Pancreas (tissue), 10 donors: ENCODE measurements at regions not wholly inside any gene's neighbourhood (a gene's known extent, or its start where the extent isn't known, plus 50 kb on each side); places are given as distances from the start of the nearest gene placed in this dataset.
"Not testable (repeated sequence)": the region's sequence is repeated elsewhere in the genome, so short reads cannot be mapped to it uniquely, and the experiment has no call there.

Experiments used
- ATAC-seq, 4 donors: fragments of 200-7000 bp; cut with Tn5 transposase; one replicate each; pipeline versions ENCODE4 v1.8.0 to v1.9.1; 2020; ENCODE audit warnings: mild to moderate bottlenecking in 4 of 4, moderate library complexity in 4 of 4
- DNase-seq, 6 donors: peaks; one replicate each; pipeline ENCODE4 v3.0.0-alpha.2; 2020
- FAIRE-seq: peaks from 2 replicates; lab custom pipeline; 2012; peaks lifted over from hg19 to GRCh38; lab: Jason Lieb, UNC
- H3K27ac ChIP-seq, 4 donors: fragments of 200-600 bp; sonication (generic); 1 replicate in 3 of 4; 2 replicates in 1 of 4; pipeline versions ENCODE4 v1.5.0 to v1.8.0; 2020
- H3K27me3 ChIP-seq, 4 donors: fragments of 200-600 bp; one replicate each; pipeline ENCODE4 v1.8.0; 2021
- H3K36me3 ChIP-seq, 3 donors: fragments of 200-600 bp; sonication (generic) in 1 of 3; one replicate each; pipeline versions ENCODE4 v1.5.0 to v1.8.0; 2020 to 2021
- H3K4me1 ChIP-seq, 3 donors: fragments of 200-600 bp; one replicate each; pipeline ENCODE4 v1.8.0; 2021
- H3K4me3 ChIP-seq, 4 donors: fragments of 200-600 bp; sonication (generic) in 2 of 4; one replicate each; pipeline versions ENCODE4 v1.5.0 to v1.8.0; 2020 to 2021
- H3K9me3 ChIP-seq, 4 donors: fragments of 200-600 bp; one replicate each; pipeline ENCODE4 v1.8.0; 2021
- WGBS, 2 donors: extraction: QIAGEN DNeasy Blood & Tissue Kit; methylation state at CpG; one replicate each; pipeline ENCODE4 v1.1.7; 2013; 5-methylcytosine and 5-hydroxymethylcytosine counted together
- intact Hi-C, 3 donors: fragments of 100-400 bp; cut with DNase I; formaldehyde crosslinking; loops; one replicate each; pipeline versions ENCODE4 v1.11.1 to v1.14.2; 2022
- TF ChIP-seq, protein P1 (sequence below), 4 donors: fragments of 200-600 bp; sonication (generic) in 3 of 4; IDR thresholded peaks; one replicate each; pipeline versions ENCODE4 v1.5.0 to v1.8.0; 2021; ENCODE audit warnings: antibody characterized with exemption in 4 of 4
- donor health status: healthy with polysubstance abuse.
- donor health status: DM: no; HTN: no; CAD: no; lungs with moderate emphysema.
- donor health status: DM: no; HTN: no; CAD: no.
- donor health status: control.
- donor health status: control.
- donor health status: Bipolar disorder and iron deficiency.
- donor health status: DM: yes; HTN: yes; CAD: no.
- donor health status: DM: no; HTN: no; CAD: no.
- donor health status: DM: no; HTN: no; CAD: no.
- donor health status: DM: yes; HTN: yes; CAD: no.

DNA sequence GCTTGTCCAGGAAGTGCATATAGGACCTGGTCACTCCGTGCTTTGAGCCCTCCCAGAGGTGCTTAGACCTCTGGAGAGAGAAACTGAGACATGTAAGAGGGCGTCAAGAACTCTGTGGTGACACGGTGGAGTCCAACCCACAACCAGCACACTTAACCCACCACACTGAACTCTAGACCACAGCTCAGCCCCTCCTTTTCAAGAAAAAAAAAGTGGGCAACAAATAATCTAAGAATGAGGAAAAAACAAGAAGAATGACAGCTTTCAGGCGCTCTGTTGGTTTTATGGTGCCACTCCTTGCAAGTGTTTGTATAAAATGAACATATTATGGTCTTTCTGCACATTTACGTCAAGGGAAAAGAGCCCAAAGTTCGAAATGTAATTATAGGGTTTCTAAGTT lies 50.2 kb upstream of the SNAPC3 start:
- DNase-seq = no peak
- no peaks in the 10 kb centered on the region for H3K36me3 ChIP-seq
- no peak overlapping the region for H3K27ac ChIP-seq
- WGBS, 2 donors = 88 to 94% methylated on average over 6 of the region's 6 CpGs
- H3K4me1 ChIP-seq = peaks cover 0 to 4% (median 0%) of the 10 kb centered on the region in 3 donors
- H3K4me3 ChIP-seq = no peak overlapping the region
- TF ChIP-seq, protein P1, sequence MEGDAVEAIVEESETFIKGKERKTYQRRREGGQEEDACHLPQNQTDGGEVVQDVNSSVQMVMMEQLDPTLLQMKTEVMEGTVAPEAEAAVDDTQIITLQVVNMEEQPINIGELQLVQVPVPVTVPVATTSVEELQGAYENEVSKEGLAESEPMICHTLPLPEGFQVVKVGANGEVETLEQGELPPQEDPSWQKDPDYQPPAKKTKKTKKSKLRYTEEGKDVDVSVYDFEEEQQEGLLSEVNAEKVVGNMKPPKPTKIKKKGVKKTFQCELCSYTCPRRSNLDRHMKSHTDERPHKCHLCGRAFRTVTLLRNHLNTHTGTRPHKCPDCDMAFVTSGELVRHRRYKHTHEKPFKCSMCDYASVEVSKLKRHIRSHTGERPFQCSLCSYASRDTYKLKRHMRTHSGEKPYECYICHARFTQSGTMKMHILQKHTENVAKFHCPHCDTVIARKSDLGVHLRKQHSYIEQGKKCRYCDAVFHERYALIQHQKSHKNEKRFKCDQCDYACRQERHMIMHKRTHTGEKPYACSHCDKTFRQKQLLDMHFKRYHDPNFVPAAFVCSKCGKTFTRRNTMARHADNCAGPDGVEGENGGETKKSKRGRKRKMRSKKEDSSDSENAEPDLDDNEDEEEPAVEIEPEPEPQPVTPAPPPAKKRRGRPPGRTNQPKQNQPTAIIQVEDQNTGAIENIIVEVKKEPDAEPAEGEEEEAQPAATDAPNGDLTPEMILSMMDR (IDR thresholded peaks at IDR 0.05) = no peak
- intact Hi-C loops = no loop called here
- no peak for ATAC-seq
- FAIRE-seq = no peak
- no peaks in the 10 kb centered on the region for H3K27me3 ChIP-seq
- no peaks in the 10 kb centered on the region for H3K9me3 ChIP-seq

DNA sequence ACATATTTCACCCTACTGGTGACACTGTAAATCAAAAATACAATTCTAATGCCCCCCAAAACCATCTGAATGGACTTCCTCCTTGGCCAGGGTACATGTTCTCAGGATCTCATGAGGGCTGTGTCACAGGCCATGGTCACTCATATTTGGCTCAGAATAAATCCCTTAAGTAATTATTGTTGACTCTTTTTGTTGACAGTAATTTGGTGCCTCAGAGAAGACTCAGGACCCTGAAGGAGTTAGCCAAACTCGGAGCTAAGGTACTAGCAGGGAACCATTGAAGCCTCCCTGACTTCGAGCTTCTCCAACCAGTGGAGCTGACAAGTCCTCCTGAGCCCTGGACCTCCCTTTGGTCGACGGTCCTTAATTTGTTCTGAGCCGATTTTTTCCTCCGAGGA lies 51.2 kb upstream of the SNAPC3 start:
- H3K4me1 ChIP-seq = peaks cover 0 to 4% (median 0%) of the 10 kb centered on the region in 3 donors
- WGBS, 2 donors = 77 to 88% methylated on average over 6 of the region's 6 CpGs
- H3K4me3 ChIP-seq = no peak overlapping the region
- H3K9me3 ChIP-seq = no peaks in the 10 kb centered on the region
- ATAC-seq (no peak), DNase-seq (no peak), FAIRE-seq (no peak)
- no peaks in the 10 kb centered on the region for H3K27me3 ChIP-seq
- H3K36me3 ChIP-seq = no peaks in the 10 kb centered on the region
- H3K27ac ChIP-seq = no peak overlapping the region
- TF ChIP-seq, protein P1 (IDR thresholded peaks at IDR 0.05) = no peak
- intact Hi-C loops = no loop called here

DNA sequence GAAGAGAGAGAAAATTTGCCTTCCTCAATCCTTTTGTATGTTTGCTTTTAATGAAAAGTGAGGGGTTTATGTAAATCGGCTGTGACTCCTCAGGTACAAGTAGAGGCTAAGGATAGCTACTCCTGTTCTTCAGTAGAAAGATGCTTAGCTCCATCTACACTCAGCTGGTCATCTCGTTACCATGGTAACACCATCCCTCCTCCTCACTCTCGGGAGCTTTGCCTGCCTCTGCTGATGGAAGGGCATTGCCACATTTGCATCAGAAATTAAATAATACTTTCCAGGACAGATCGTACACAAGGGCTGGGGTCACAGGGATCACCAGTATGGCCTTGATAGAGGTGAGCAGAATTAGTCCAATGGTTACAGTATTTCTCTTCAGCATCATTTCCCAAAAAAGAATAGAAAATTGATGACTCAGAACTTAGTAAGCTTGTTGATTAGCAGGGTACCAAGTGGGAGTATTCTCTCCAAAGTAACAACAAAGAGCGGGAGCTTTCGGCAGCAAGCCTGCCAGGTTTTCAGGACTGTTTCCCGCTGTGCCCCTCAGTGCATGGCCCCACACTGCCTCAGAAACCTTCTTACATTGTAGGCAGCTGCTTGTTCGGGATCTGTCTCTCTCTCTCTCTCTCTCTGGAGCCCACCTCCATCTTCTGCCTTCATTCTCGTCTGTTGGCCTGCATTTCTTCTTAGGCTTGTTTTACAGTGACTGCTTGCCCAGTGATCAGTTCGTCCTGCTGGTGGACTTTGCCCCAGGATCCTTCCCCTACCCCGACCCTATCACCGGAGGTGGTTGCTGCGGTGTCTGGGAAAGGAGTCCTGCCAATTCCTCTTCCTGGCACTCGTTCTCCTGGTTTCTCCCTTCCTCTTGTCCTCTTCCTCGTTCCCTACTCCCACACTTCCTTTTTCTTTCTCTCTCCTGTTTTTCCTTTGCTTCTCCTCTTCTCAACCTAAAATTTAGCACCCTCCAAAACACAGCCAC lies 51.9 kb upstream of the SNAPC3 start:
- no peak overlapping the region for H3K27ac ChIP-seq
- WGBS, 2 donors = 63 to 68% methylated on average over 15 of the region's 15 CpGs
- H3K9me3 ChIP-seq = no peaks in the 10 kb centered on the region
- DNase-seq (no peak), ATAC-seq (no peak), FAIRE-seq (no peak)
- H3K4me1 ChIP-seq = peaks cover 0 to 4% (median 0%) of the 10 kb centered on the region in 3 donors
- TF ChIP-seq, protein P1 (IDR thresholded peaks at IDR 0.05) = no peak
- H3K27me3 ChIP-seq = no peaks in the 10 kb centered on the region
- no peaks in the 10 kb centered on the region for H3K36me3 ChIP-seq
- intact Hi-C loops = no loop called here
- no peak overlapping the region for H3K4me3 ChIP-seq

DNA sequence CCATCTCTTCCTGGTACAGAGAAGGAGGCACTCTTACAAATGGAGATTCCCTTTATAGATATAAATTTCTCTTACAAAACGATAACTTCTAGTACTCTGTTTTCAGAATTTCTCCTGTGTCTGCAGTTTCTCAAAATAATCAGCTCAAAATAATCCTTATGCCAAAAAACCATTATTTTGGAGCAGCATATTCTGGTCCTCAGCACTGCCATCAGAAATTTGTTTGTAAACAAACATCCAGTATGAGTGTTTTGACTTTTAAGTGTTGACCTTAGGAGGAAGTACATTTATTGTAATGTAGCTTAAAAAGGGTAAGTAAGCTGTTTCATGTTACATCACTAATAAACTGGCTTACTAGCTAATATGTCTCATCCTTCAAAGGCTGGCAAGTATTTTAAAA lies 52.8 kb upstream of the SNAPC3 start:
- H3K27me3 ChIP-seq = no peaks in the 10 kb centered on the region
- intact Hi-C loops = no loop called here
- WGBS, 2 donors = 70 to 89% methylated on average over 1 of the region's 1 CpG
- H3K36me3 ChIP-seq = no peaks in the 10 kb centered on the region
- H3K4me3 ChIP-seq = no peak overlapping the region
- FAIRE-seq (no peak), DNase-seq (no peak), ATAC-seq (no peak)
- TF ChIP-seq, protein P1 (IDR thresholded peaks at IDR 0.05) = no peak
- no peak overlapping the region for H3K27ac ChIP-seq
- peaks cover 0 to 4% (median 0%) of the 10 kb centered on the region in 3 donors for H3K4me1 ChIP-seq
- H3K9me3 ChIP-seq = no peaks in the 10 kb centered on the region

DNA sequence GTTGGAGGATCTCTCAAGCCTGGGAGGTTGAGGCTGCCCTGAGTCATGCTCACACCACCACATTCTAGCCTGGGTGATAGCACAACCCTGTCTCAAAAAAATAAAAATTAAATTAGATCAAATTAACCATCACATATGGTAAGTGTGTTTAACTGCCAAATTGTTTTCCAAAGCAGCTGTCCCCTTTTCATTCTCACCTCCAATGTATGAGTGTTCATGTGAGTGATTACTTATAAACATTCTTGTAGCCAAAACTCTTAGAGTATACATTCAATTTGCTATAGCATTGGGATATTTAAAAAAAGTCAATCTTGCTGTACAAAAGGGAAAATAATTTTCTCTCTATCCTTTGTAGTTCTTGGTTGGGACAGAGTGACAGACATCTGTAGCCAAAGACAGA lies 53.4 kb upstream of the SNAPC3 start:
- Histone ChIP-seq H3K36me3 (no peaks in the 10 kb centered on the region), H3K9me3 (no peaks in the 10 kb centered on the region), H3K4me1 (peaks cover 0 to 4% (median 0%) of the 10 kb centered on the region in 3 donors), H3K4me3 (no peak overlapping the region), H3K27me3 (no peaks in the 10 kb centered on the region), H3K27ac (no peak overlapping the region)
- TF ChIP-seq, protein P1 (IDR thresholded peaks at IDR 0.05) = no peak
- no peak for FAIRE-seq
- intact Hi-C loops = no loop called here
- no peak for DNase-seq
- no peak for ATAC-seq

DNA sequence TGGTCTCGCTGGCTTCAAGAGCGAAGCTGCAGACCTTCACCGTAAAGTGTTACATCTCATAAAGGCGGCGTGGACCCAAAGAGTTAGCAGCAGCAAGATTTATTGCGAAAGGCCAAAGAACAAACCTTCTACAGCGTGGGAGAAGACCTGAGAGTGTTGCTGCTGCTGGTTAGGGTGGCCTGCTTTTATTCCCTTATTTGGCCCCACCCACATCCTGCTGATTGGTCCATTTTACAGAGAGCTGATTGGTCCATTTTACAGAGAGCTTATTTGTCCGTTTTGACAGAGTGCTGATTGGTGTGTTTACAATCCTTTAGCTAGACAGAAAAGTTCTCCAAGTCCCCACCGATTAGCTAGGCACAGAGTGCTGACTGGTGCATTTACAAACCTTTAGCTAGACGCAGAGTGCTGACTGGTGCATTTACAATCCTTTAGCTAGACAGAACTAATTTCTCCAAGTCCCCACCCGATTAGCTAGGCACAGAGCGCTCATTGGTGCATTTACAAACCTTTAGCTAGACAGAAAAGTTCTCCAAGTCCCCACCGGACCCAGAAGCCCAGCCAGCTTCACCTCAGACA lies 57.6 kb upstream of the SNAPC3 start:
- H3K4me3 ChIP-seq, H3K27ac ChIP-seq, H3K4me1 ChIP-seq, intact Hi-C loops, ATAC-seq, H3K9me3 ChIP-seq, H3K27me3 ChIP-seq, FAIRE-seq, H3K36me3 ChIP-seq, DNase-seq: not testable (repeated sequence)
- WGBS, 2 donors = 87 to 90% methylated on average over 12 to 13 of the region's 13 CpGs
